CD4-positive, alpha-beta T cell treated with Interleukin-12 subunit alpha and Interleukin-12 subunit beta, for 1 hour (primary cell): ENCODE measurements at regions not wholly inside any gene's neighbourhood (a gene's known extent, or its start where the extent isn't known, plus 50 kb on each side); places are given as distances from the start of the nearest gene placed in this dataset.
A peak's percentile ranks its signal among the peaks of the same experiment; 100 is the strongest.
"Not testable (repeated sequence)": the region's sequence is repeated elsewhere in the genome, so short reads cannot be mapped to it uniquely, and the experiment has no call there.

Source experiments
- DNase-seq: peaks from one replicate; pipeline ENCODE4 v3.0.0-alpha.2; 2020

DNA sequence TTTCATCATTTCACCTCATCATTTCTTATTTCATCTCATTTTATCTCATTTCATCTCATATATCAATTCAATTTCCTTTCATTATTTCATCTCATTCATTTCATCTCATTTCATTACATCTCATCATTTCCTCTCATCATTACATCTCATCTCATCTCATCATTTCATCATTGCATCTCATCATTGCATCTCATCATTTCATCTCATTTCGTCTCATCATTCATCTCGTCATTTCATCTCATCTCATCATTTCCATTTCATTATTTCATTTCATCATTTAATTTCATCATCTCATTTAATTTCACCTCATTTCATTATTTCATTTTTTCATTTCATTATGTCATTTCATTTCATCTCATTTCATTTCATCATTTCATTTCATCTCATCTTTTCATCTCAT, 168.5 kb upstream of the FAM72C start:
- DNase-seq = not testable (repeated sequence)

DNA sequence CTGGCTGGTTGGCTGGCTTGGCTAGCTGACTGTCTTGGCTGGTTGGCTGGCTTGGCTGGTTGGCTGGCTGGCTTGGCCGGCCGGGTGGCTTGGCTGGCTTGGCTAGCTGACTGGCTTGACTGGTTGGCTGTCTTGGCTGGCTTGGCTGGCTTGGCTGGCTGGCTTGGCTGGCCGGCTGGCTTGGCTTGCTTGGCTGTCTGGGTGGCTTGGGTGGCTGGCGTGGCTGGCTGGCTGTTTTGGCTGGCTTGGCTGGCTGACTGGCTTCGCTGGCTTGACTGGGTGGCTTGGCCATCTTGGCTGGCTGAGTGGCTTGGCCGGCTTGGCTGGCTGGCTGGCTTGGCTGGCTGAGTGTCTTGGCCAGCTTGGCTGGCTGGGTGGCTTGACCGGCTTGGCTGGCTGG, 133.2 kb upstream of the FAM72C start:
- not testable (repeated sequence) for DNase-seq

DNA sequence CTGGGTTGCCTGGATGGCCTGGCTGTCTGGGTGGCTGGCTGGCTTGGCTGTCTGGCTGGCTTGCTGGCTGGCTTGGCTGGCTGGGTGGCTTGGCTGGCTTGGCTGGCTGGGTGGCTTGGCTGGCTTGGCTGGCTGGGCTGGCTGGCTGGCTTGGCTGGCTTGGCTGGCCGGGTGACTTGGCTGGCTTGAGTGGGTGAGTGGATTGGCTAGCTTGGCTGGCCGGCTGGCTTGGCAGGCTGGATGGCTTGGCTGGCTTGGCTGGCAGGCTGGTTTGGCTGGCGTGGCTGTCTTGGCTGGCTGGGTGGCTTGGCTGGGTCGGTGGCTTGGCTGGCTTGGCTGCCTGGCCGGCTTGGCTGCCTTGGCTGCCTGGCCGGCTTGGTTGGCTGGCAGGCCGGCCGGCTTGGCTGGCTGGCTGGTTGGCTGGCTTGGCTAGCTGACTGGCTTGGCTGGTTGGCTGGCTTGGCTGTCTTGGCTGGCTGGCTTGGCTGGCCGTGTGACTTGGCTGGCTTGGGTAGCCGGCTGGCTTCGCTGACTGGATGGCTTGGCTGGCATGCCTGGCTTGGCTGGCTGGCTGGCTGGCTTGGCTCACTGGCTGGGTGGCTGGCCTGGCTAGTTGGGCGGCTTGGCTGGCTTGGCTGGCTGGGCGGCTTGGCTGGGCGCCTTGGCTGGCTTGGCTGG, 132.4 kb upstream of the FAM72C start:
- peak; percentile 18 for DNase-seq

DNA sequence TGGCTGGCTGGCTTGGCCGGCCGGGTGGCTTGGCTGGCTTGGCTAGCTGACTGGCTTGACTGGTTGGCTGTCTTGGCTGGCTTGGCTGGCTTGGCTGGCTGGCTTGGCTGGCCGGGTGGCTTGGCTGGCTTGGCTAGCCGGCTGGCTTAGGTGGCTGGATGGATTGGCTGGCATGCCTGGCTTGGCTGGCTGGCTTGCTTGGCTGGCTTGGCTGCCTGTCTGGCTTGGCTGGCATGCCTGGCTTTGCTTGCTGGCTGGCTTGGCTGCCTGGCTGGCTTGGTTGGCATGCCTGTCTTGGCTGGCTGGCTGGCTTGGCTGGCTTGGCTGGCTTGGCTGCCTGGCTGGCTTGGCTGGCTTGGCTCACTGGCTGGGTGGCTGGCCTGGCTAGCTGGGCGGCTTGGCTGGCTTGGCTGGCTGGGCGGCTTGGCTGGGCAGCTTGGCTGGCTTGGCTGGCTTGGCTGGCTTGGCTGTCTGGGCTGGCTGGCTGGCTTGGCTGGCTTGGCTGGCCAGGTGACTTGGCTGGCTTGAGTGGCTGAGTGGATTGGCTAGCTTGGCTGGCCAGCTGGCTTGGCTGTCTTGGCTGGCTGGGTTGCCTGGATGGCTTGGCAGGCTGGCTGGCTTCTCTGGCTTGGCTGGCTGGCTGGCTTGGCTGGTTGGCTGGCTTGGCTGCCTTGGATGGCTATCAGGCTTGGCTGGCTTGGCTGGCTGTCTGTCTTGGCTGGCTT, 131.5 kb upstream of the FAM72C start:
- peak; percentile 24 for DNase-seq

DNA sequence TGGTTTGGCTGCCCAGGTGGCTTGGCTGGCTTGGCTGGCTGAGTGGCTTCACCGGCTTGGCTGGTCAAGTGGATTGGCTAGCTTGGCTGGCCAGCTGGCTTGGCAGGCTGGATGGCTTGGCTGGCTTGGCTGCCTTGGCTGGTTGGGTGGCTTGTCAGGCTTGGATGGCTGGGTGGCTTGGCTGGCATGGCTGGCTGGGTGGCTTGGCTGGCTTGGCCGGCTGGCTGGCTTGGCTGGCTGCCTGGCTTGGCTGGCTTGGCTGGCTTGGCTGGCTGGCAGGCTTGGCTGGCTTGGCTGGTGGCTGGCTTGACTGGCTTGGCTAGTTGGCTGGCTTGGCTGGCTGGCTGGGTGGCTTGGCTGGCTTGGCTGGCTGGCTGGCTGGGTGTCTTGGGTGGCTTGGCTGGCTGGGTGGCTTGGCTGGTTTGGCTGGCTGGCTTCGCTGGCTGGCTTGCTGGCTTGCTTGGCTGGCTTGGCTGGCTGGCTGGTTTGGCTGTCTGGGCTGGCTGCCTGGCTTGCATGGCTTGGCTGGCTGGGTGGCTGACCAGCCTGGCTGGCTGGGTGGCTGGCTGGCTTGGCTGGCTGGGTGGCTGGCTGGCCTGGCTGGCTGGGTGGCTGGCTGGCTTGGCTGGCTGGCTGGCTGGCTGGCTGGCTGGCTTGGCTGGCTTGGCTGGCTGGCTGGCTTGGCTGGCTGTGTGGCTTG, 130.4 kb upstream of the FAM72C start:
- DNase-seq = peak; percentile 3

DNA sequence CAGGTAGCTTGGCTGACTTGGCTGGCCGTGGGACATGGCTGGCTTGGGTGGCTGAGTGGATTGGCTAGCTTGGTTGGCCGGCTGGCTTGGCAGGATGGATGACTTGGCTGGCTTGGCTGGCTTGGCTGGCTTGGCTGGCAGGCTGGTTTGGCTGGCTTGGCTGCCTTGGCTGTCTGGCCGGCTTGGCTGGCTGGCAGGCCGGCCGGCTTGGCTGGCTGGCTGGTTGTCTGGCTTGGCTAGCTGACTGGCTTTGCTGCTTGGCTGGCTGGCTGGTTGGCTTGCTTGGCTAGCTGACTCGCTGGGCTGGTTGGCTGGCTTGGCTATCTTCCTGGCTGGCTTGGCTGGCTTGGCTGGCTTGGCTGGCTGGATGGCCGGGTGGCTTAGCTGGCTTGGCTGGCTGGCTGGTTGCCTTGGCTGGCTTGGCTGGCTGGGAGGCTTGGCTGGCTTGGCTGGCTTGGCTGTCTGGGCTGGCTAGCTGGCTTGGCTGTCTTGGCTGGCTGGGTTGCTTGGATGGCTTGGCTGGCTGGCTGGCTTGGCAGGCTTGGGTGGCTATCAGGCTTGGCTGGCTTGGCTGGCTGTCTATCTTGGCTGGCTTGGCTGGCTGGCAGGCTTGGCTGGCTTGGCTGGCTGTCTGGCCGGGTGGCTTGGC, 129.7 kb upstream of the FAM72C start:
- DNase-seq = no peak

DNA sequence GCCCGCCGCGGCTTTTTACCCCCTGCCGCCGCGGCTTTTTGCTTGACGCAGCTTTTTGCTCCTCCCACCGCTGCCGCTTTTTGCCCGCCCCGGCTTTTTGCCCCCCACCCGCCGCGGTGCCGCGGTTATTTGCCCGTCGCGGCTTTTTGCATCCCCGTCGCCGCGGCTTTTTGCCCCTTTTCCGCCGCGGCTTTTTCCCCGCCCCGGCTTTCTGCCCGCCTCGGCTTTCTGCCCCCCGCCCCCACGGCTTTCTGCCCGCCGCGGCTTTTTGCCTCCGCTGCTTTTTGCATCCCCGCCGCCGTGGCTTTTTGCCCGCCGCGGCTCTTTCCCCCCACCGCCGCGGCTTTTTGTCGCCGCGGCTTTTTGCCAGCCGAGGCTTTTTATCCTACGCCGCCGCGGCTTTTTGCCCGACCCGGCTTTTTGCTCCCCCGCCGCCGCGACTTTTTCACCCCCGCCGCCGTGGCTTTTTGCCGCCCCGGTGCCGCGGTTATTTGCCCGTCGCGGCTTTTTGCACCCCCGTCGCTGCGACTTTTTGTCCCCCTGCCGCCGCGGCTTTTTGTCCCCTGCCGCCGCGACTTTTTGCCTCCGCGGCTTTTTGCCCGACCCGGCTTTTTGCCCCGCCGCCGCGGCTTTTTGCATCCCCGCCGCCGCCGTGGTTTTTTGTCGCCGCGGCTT, 105.5 kb upstream of the FAM72C start:
- peak; percentile 59 for DNase-seq

DNA sequence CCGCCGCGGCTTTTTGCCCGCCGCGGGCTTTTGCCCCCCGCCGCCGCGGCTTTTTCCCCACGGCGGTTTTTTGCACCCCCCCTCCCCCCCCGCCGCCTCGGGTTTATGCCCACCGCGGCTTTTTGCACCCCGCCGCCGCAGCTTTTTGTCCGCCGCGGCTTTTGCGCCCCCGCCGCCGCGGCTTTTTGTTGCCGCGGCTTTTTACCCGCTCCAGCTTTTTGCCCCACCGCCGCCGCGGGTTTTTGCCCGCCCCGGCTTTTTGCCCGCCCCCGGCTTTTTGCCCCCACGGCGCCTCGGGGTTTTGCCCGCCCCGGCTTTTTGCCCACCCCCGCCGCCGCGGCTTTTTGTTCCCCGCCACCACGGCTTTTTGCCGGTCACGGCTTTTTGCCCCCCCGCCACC, 104.9 kb upstream of the FAM72C start:
- DNase-seq = peak; percentile 24

DNA sequence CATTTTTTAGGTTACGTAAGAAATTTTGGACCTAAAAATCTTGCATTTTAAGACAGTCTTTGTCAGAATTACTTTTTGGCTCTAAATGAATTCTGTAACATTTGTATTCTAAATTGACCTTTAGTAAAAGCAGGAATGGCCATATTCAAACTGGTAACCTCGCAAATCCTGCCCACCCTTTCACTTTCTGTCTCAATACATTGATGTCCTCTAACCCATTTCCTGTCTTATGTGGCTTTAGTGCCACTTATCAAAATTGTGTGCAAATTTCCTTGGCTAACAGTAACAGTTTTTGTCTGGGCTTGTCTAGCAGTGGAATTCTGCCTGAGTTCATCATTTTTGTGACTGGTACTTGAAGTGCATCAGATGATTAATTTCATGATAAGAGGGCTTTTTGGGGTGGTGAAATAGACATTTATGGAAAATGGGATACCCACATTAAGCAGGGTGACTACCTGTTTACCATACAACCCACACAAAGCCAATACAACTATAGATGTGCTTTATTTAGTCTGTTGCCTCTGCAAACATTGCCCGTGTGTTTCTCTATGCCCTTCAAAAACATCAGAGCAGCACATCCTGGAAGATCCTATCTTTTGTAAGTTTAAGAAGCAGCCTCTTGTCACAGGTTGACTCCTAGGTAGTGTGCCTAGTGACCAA, 98.7 kb upstream of the FAM72C start:
- not testable (repeated sequence) for DNase-seq

DNA sequence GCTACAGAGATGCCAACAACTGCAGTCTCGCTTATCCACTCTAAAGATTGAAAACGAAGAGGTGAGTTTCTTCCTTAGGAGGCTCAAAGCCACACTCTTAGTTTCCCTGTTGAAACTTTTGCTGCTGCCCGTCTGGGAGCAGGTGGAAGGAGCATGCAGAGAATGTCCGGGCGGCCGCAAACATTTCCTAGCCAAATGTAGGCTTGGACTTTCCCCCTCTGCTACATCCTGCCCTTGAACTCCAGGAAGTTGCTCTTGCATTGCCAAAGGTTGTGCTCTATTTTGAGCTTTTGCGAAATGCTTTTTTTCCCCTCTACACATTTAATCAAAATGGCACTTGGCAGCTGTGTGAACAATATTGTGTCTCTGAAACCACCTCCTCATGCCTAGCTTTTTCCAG, 95.3 kb upstream of the FAM72C start:
- not testable (repeated sequence) for DNase-seq

DNA sequence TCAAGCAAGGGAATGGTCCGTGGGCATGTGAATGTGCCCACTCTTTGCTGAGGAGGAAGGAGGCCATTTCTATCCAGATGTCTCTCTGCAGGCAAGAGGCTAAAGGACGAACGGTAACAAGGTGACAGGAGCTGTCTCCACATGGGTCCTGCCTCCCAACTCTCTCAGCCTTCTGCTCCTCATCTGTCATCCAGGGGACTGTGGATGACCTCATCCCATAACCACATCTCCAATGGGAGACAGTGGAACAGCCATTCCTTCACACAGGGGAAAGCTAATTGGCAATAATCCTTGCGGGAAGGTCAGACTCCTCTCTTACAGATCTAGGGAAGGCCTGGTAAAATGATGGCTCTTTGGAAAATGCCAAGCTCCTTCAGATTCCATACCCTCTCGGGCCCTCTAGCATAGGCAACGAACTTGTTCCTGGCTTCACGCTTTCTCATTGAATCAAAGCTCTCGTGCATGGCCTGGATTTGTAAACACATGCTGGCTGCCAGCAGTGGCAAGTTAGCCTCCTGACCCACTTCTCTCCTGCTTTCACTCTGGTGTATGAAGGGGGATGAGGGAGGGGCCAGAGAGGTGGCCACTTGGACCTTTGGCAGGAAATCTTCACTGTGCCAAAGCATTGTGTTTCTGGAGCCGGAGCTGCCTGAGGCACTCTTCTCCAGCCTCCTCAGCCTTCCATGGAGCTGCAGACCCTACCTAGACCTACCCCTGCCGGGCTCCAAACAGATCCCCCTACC, 94.5 kb upstream of the FAM72C start:
- not testable (repeated sequence) for DNase-seq

DNA sequence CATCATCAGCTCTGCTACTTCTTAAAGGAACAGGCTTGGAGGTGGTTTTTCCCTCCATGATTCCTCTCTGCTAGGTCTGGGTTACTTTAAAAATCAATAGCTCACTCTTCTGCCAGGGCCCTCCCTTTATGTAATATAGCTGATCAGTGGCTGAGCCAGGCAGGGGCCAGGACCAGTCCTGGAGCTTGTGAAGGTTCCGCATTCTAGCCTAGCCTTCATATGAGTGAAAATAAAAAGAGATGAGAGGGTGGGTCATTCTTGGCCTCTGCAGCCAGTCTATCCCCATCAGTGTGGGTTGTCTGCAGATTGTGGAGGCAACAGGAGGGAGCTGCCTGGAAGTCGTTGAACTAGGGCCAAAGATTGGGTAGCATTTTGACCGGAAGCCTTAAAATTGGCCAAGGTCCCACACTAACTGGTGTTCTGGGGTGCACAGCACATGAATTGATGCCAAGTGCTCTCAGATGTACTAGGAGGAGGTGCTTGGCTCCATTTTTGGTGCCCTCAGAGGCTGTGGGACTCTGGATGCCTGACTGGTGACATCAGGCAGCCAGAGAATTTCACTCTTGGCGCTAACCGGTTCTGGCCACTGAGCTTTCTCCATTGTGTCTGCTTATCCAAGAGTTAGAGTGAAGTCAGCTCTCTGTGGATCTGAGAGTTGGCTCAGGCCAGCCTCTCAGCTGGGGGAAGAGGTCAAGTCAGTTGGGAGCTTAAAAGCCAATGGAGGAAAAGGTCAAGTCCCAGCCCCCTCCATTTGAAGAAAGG, 93.7 kb upstream of the FAM72C start:
- DNase-seq = not testable (repeated sequence)

DNA sequence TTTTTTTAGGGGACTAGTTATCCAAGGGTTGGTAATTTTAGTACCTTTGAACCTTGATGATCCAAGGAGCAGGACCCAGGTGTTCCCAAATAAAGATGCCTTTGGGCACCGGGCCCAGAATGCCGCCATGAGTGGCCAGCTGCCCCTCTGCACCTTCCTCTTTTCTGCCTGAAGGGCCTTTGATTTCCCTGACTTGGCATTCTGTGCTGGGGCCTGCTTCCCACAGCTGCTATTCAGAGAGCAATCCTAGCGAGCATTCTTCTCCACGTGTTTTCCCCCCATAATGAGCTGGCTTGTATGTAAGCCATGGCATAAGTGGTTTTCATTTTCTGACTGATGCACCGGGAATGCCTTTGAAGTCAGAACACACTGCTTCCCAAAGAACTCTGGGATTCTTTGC, 77.6 kb upstream of the FAM72C start:
- DNase-seq = not testable (repeated sequence)

DNA sequence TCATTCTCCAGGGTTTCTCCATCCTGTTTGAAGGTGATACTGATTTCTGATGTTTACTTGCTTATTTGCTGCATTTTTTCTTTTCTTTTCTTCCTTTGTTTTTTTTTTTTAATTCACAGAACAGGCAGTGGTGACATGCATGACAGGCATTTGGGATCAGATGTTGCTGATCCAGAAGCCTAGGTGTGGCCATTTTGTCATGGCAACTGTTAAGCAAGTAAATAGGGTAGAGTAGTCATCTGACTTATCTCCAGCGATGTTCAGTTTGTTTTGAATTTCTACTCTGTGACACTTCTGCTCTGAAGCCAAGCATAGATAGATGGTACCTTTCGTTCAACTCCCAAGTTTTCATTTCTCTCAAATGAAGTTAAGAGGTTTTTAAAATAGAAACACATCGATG, 74.9 kb upstream of the FAM72C start:
- DNase-seq = not testable (repeated sequence)

DNA sequence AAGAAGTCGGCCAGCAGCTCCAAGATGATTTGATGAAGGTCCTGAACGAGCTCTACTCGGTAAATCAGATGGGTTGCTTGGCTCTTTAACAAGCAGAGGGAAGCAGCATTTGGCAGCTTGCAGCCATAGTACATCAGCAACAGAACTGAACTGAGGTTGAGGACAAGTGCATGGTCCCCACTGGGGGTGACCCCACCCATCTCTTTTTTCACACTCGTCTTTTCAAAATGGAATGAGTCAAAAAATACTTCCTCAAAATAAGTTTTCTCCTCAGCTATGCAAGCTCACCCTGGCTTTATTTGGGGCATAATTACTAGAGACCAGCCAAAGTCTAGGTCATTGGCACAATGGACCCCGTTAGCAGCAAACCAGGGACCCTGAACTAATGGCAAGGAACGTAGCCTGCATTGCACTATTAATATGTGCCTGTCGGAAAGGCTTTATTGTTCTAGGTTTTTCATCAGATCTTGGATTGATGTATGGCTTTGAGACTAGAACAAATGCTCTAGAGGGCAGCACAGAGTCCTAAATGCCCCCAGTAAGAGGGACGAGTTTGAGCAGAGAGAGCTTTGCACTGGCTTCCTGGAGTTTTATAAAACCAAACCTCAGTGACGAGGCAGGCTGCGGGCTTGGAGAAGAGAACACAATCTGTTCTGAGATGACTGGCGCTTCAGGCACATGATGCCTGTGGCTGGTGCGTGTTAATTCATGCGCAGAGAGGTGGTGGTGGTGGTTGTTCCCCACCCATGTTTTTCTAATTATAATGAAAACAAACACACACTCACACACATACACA, 74.2 kb upstream of the FAM72C start:
- DNase-seq = peak; percentile 0

DNA sequence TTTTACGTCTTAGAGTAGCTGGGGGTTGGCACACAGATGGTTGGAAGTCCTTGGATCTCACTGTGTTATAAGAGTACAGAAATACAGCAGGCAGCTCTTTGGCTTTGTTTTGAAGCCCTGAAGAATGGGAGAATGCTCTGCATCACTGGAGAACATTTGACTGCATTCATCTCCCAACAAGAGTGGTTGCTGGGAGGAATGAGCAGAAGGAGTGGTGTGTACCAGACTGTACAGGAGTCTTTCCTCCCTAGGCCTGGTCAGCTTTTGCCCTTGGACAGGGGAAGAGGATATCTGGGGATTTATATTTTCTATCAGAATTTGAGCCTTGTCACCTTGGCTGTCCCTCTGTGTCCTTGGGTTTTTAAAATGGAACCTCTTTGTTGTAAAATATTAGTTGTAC, 70.5 kb upstream of the FAM72C start:
- DNase-seq = not testable (repeated sequence)

DNA sequence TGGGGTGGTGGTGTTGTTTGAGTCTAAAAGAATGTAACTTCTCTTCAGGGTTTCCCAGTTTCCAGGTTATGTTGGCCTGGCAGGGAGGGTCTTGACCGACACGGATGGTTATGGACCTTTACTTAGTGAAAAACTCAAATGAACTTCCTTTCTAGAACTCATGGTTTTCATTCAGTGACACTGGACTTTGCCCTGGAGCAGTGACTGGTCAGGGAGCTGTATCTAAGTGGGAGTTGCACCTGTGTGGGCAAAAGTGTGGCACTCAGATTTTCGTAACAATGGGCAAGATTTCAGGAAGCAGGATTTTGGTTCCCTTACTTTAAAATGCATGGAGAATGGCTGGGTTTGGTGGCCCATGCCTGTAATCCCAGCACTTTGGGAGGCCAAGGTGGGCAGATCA, 68.5 kb upstream of the FAM72C start:
- DNase-seq = not testable (repeated sequence)

DNA sequence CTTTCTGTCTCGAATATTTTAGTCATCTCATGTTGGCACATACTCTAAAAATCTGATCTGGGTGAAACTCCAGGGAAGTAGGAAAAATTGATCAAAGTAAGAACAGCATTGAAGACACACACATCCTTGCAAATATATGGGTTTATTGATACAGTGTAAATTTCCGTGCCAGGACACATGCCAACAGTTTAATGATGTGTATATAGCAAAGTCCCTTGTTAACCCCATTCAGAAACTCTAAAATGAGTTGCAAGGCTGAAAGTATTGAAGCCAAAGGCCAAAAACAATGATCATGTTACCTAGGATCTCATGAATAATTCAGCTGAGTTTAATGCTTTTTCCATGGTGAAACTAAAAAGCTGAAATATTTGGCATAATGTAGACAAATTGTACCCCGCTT, 62.3 kb upstream of the FAM72C start:
- DNase-seq = not testable (repeated sequence)

DNA sequence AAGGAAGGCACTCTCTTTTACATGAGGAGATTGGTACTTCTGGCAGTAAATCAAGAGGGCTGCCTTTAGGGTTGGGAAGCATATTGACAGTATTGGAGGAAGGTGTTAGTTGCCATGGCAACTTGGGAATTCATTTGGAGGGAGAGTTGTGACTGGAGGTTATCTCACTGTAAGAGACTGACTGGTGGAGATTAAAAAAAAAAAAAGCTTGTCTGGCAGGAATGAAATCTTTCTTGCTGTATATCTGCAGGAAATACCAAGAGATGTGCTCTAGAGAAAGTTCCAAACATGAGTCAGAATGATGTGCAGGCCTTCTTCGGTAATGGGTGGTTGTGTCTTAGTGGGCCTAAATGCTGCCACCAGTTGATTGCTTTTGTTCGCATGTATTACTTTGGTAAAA, 59.8 kb upstream of the FAM72C start:
- not testable (repeated sequence) for DNase-seq

DNA sequence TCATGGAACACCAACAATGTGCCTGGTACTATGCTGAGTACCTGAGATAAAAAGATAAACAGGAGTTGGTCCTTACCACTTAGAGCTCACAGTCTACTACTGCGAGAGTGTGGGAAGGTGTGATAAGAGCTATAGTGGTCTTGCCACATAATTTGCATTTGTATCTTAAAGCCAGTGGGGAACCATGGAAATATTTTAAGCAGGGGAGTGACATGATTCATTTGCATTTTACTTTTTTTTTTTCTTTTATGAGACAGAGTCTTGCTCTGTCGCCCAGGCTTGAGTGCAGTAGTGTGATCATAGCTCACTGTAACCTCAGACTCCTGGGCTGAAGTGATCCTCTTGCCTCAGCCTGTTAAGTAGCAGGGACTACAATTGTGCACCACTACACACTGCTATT, 54.2 kb upstream of the FAM72C start:
- DNase-seq = not testable (repeated sequence)
